ENCODE measurements at regions not wholly inside any gene's neighbourhood (a gene's known extent, or its start where the extent isn't known, plus 50 kb on each side); places are given as distances from the start of the nearest gene placed in this dataset.

GRCh38 chr2:44886414-44886813, 55.1 kb upstream of the SIX3 start:
- TF ChIP-seq GATA2 (IDR thresholded peaks at IDR 0.05; ENCODE audit: low read depth, low read length), result no peak
- no peak for TF ChIP-seq GATA3 (IDR thresholded peaks at IDR 0.05; ENCODE audit: low read depth, low read length)
